K562 (cell line): ENCODE measurements at regions not wholly inside any gene's neighbourhood (a gene's known extent, or its start where the extent isn't known, plus 50 kb on each side); places are given as distances from the start of the nearest gene placed in this dataset.

ENCODE experiments used
- ARID1B ChIP-seq: fragments of 450-650 bp; IDR thresholded peaks from 2 replicates; pipeline ENCODE4 v1.6.1; 2016; ENCODE audit warnings: antibody characterized with exemption, mild to moderate bottlenecking, inconsistent platforms
- C11orf30 ChIP-seq: fragments of 450-650 bp; IDR thresholded peaks from 2 replicates; pipeline ENCODE4 v1.6.1; 2016; ENCODE audit warnings: low read depth, mild to moderate bottlenecking
- CTBP1 ChIP-seq: fragments of 450-650 bp; IDR thresholded peaks from 2 replicates; pipeline ENCODE4 v1.6.1; 2016; ENCODE audit warnings: borderline replicate concordance
- DPF2 ChIP-seq: fragments of 450-650 bp; IDR thresholded peaks from 2 replicates; pipeline ENCODE4 v1.6.1; 2016
- FOSL1 ChIP-seq: fragments of 200-800 bp; sonication (Bioruptor generic); conservative IDR thresholded peaks from 2 replicates; pipeline ENCODE4 v1.6.1; 2016; ENCODE audit warnings: missing genetic modification characterization, missing compliant biosample characterization
- FOXA3 ChIP-seq, 2 experiments: fragments of 450-650 bp in 1 of 2; sonication (generic) in 1 of 2; formaldehyde crosslinking; IDR thresholded peaks in 1 of 2; conservative IDR thresholded peaks in 1 of 2; 2 replicates each; pipeline versions ENCODE4 v1.4.0 to v1.8.0; 2020 to 2022; ENCODE audit warnings: mild to moderate bottlenecking in 2 of 2, missing genetic modification reagents in 1 of 2
- LEF1 ChIP-seq: fragments of 450-650 bp; IDR thresholded peaks from 2 replicates; pipeline ENCODE4 v1.6.1; 2016; ENCODE audit warnings: mild to moderate bottlenecking
- MEF2A ChIP-seq: IDR thresholded peaks from 2 replicates; pipeline ENCODE4 v1.6.1; 2011; ENCODE audit warnings: low read depth, mild to moderate bottlenecking, low read length, moderate library complexity; ENCODE audit not compliant: control insufficient read depth
- NFE2 ChIP-seq: IDR thresholded peaks from 2 replicates; pipeline ENCODE4 v1.6.1; 2014; ENCODE audit warnings: antibody characterized with exemption, low read depth
- SOX6 ChIP-seq: fragments of 450-650 bp; IDR thresholded peaks from 2 replicates; pipeline ENCODE4 v1.6.1; 2014; ENCODE audit warnings: mild to moderate bottlenecking
- TEAD1 ChIP-seq, 2 experiments: fragments of 450-650 bp in 1 of 2; sonication (generic) in 1 of 2; formaldehyde crosslinking; IDR thresholded peaks; 2 replicates each; pipeline versions ENCODE4 v1.4.0 to v1.8.0; 2020 to 2022; ENCODE audit warnings: mild to moderate bottlenecking in 2 of 2, missing genetic modification reagents in 1 of 2
- ZEB2 ChIP-seq: fragments of 450-650 bp; IDR thresholded peaks from 2 replicates; pipeline ENCODE4 v1.6.1; 2016
- ZNF239 ChIP-seq: fragments of 250-450 bp; sonication (Bioruptor Pico); IDR thresholded peaks from 2 replicates; pipeline ENCODE4 v1.4.0; 2020; ENCODE audit warnings: mild to moderate bottlenecking
- ZNF398 ChIP-seq: fragments of 250-450 bp; sonication (Bioruptor Pico); IDR thresholded peaks from 2 replicates; pipeline ENCODE4 v1.8.0; 2021; ENCODE audit warnings: moderate library complexity, mild to moderate bottlenecking, inconsistent platforms
- ZNF589 ChIP-seq: fragments of 200-800 bp; sonication (Bioruptor generic); IDR thresholded peaks from 2 replicates; pipeline ENCODE4 v1.6.1; 2016; ENCODE audit warnings: low read depth, missing genetic modification characterization, missing compliant biosample characterization
- TF ChIP-seq, protein P1 (sequence below): fragments of 250-450 bp; sonication (Bioruptor Pico); IDR thresholded peaks from 2 replicates; pipeline ENCODE4 v1.4.0; 2020; ENCODE audit warnings: mild to moderate bottlenecking, moderate library complexity

DNA sequence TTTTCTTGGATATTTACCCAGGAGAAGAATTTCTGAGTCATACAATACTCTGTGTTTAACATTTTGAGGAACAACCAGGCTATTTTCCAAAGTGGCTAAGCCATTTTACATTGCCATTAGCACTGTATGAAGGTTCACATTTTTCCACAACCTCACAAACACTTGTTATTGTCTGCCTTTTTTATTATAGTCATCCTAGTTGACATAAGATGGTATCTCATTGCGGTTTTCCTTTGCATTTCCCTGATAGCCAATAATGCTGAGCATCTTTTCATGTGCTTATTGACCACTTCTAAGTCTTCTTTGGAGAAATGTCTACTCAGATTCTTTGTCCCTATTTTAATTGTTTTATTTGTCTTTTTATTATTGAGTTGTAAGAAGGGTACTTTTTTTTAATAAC is 107.4 kb upstream of the CES5A start (continued):
- TF ChIP-seq TEAD1 (CRISPR knock-in tag; IDR thresholded peaks at IDR 0.05): peak in 1 of 2 experiments; percentile 53; a peak in 1 of 4 replicates
- TF ChIP-seq ZNF589 (CRISPR knock-in tag): 0 out of 2 replicates have a peak, but pooled peaks have one; percentile 60
- peak; percentile 91 for TF ChIP-seq SOX6
- TF ChIP-seq ARID1B: peak; percentile 55; the same call in 1 of the 2 replicates
- TF ChIP-seq C11orf30: peak; percentile 47; the same call in 1 of the 2 replicates
- peak; percentile 28; the same call in 1 of the 2 replicates for TF ChIP-seq CTBP1
- 0 out of 2 replicates have a peak, but pooled peaks have one; percentile 16 for TF ChIP-seq FOSL1 (tag)
- no peak for TF ChIP-seq MEF2A
- peak; percentile 74 for TF ChIP-seq NFE2
- peak; percentile 37; the same call in 1 of the 2 replicates for TF ChIP-seq LEF1
- no peak for TF ChIP-seq ZEB2
- peak; percentile 38 for TF ChIP-seq ZNF239 (CRISPR knock-in tag)
- 0 out of 2 replicates have a peak, but pooled peaks have one; percentile 20 for TF ChIP-seq DPF2
- TF ChIP-seq ZNF398 (CRISPR knock-in tag): no peak
- TF ChIP-seq, protein P1, sequence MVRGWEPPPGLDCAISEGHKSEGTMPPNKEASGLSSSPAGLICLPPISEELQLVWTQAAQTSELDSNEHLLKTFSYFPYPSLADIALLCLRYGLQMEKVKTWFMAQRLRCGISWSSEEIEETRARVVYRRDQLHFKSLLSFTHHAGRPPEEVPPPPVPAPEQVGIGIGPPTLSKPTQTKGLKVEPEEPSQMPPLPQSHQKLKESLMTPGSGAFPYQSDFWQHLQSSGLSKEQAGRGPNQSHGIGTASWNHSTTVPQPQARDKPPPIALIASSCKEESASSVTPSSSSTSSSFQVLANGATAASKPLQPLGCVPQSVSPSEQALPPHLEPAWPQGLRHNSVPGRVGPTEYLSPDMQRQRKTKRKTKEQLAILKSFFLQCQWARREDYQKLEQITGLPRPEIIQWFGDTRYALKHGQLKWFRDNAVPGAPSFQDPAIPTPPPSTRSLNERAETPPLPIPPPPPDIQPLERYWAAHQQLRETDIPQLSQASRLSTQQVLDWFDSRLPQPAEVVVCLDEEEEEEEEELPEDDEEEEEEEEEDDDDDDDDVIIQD (CRISPR knock-in tag): no peak
- TF ChIP-seq FOXA3 (CRISPR knock-in tag; conservative IDR thresholded peaks at IDR 0.05 in 1 of 2, IDR thresholded peaks at IDR 0.05 in 1 of 2): peak in 1 of 2 experiments; percentile 99; a peak in 2 of 4 replicates
